Lower leg skin (tissue), 3 donors: ENCODE measurements at regions not wholly inside any gene's neighbourhood (a gene's known extent, or its start where the extent isn't known, plus 50 kb on each side); places are given as distances from the start of the nearest gene placed in this dataset.

ENCODE experiments used
- POLR2A ChIP-seq, 2 donors: fragments of 450-650 bp; IDR thresholded peaks; one replicate each; pipeline ENCODE4 v1.6.1; 2016 to 2017; ENCODE audit warnings: antibody characterized with exemption in 2 of 2, mild to moderate bottlenecking in 1 of 2, moderate library complexity in 1 of 2
- TF ChIP-seq, protein P1 (sequence below), 3 donors: fragments of 450-650 bp; IDR thresholded peaks; one replicate each; pipeline ENCODE4 v1.5.1; 2016; ENCODE audit warnings: antibody characterized with exemption in 3 of 3, mild to moderate bottlenecking in 3 of 3, moderate library complexity in 2 of 3

DNA sequence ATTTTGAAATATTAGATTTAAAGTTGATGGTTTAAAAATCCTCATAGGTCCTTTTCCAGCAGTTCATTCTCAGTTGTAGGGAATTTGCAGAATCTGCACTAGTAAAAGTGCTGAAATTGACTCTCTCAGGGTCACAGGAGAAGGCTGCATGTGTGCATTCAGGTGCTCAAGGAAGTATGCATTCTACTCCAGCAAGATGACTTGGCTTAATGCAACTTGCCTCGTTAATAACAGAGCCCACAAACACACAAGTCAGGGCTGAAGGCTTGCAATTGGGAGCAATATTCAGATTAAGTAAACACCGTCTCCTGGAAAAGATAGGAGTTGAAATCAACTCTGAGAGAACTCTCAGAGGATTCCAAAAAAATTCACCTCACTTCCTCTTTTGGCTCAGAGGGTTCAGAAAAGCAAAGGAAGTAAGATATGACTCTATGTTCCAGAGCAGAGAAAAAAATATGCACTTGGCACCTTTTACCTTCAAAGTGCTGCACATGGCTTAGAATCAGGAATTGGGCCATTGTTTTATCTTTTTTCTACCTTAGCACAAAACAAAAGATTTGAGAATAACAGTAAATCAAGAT lies 406.3 kb upstream of the DCN start:
- TF ChIP-seq, protein P1, sequence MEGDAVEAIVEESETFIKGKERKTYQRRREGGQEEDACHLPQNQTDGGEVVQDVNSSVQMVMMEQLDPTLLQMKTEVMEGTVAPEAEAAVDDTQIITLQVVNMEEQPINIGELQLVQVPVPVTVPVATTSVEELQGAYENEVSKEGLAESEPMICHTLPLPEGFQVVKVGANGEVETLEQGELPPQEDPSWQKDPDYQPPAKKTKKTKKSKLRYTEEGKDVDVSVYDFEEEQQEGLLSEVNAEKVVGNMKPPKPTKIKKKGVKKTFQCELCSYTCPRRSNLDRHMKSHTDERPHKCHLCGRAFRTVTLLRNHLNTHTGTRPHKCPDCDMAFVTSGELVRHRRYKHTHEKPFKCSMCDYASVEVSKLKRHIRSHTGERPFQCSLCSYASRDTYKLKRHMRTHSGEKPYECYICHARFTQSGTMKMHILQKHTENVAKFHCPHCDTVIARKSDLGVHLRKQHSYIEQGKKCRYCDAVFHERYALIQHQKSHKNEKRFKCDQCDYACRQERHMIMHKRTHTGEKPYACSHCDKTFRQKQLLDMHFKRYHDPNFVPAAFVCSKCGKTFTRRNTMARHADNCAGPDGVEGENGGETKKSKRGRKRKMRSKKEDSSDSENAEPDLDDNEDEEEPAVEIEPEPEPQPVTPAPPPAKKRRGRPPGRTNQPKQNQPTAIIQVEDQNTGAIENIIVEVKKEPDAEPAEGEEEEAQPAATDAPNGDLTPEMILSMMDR (IDR thresholded peaks at IDR 0.05) = no peak
- TF ChIP-seq POLR2A (IDR thresholded peaks at IDR 0.05) = no peak
